ENCODE measurements at regions not wholly inside any gene's neighbourhood (a gene's known extent, or its start where the extent isn't known, plus 50 kb on each side); places are given as distances from the start of the nearest gene placed in this dataset.

DNA sequence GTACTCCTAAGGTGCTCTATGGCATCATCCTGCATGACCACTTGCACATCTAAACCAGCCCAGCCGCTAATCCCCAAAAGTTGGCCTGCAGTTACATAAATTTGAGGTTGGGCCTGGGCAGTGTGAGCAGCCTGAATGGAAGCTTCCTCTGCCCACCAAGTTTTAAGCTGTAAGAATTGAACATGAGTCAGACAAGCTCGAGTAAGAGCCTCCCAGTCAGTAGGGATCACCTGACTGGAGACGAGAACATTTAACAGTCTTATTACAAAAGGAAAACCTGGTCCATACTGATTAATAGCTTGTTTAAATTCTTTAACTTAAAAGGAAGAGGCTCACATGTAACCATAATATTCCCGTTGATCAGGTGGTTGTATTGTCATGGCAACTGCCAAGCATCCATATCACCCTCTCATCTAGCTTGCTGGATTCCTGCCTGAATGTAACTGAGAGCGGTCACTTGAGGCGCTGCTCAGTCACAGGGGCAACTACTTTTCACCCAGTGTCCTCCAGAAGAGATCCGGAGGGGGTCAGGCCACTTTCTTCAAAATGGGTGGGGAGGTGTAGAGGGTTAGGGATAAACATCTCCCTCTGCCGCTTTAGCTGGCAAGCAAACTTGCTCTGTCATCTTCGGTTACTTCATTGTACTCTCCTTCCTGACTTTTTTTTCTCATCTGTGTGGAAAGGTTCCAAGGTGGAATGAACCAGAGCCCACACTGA, 56.6 kb upstream of the WDR1 start:
- no peak for TF ChIP-seq RAD21 (IDR thresholded peaks at IDR 0.05; ENCODE audit: low read depth)
- TF ChIP-seq, protein P1, sequence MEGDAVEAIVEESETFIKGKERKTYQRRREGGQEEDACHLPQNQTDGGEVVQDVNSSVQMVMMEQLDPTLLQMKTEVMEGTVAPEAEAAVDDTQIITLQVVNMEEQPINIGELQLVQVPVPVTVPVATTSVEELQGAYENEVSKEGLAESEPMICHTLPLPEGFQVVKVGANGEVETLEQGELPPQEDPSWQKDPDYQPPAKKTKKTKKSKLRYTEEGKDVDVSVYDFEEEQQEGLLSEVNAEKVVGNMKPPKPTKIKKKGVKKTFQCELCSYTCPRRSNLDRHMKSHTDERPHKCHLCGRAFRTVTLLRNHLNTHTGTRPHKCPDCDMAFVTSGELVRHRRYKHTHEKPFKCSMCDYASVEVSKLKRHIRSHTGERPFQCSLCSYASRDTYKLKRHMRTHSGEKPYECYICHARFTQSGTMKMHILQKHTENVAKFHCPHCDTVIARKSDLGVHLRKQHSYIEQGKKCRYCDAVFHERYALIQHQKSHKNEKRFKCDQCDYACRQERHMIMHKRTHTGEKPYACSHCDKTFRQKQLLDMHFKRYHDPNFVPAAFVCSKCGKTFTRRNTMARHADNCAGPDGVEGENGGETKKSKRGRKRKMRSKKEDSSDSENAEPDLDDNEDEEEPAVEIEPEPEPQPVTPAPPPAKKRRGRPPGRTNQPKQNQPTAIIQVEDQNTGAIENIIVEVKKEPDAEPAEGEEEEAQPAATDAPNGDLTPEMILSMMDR (IDR thresholded peaks at IDR 0.05 in 2 of 3, conservative IDR thresholded peaks at IDR 0.05 in 1 of 3; ENCODE audit: borderline replicate concordance in 1 of 3, insufficient read depth in 1 of 3, low read depth in 2 of 3, low read length in 2 of 3): peak in 2 of 3 experiments; percentile 21 to 27; a peak in 2 of 6 replicates
- Histone ChIP-seq H3K79me2 (ENCODE audit: insufficient read depth, low read length) (no peaks in the 10 kb centered on the region), H3K4me2 (ENCODE audit: low read length) (no peak overlapping the region), H2AFZ (ENCODE audit: low read depth, low read length, poor library complexity, severe bottlenecking) (no peak overlapping the region), H3K4me3 (replicated peaks in 1 of 2; ENCODE audit: low read depth in 1 of 2, low read length in 2 of 2) (no peak overlapping the region), H3K4me1 (ENCODE audit: control insufficient read depth in 1 of 2, insufficient read depth in 2 of 2, low read length in 2 of 2) (no peaks in the 10 kb centered on the region), H3K27me3 (ENCODE audit: insufficient read depth, low read length) (no peaks in the 10 kb centered on the region; the same call in 1 of the 2 replicates), H4K20me1 (ENCODE audit: insufficient read depth) (no peaks in the 10 kb centered on the region), H3K9me3 (ENCODE audit: control insufficient read depth in 1 of 2, insufficient read depth in 1 of 2, low read depth in 1 of 2, low read length in 2 of 2) (no peaks in the 10 kb centered on the region), H3K27ac (ENCODE audit: low read depth, low read length) (no peak overlapping the region), H3K9me2 (ENCODE audit: insufficient read depth) (no peaks in the 10 kb centered on the region), H3K9ac (ENCODE audit: low read length) (no peak overlapping the region), H3K36me3 (ENCODE audit: control insufficient read depth in 1 of 2, insufficient read depth in 2 of 2, low read length in 2 of 2) (no peaks in the 10 kb centered on the region)
- ChIA-PET CTCF (interaction anchor here (1.0 to 1.3 kb wide), 2 partner anchors 15 to 365 kb away, joined by 3 to 5 read pairs; no protein-coding TSS in a partner anchor), POLR2A (no interaction called here), RAD21 (ENCODE audit: low non-redundant PET in 1 of 2, low total read pairs in 2 of 2, uncharacterized antibody in 2 of 2, unreplicated experiment in 2 of 2) (no interaction called here)
- ATAC-seq (peak; percentile 59), DNase-seq (ENCODE audit: low read depth, low spot score) (no peak)
- intact Hi-C loops (cut with micrococcal nuclease): no loop called here
- no TSS peak for BruUV-seq (replicated peaks)

DNA sequence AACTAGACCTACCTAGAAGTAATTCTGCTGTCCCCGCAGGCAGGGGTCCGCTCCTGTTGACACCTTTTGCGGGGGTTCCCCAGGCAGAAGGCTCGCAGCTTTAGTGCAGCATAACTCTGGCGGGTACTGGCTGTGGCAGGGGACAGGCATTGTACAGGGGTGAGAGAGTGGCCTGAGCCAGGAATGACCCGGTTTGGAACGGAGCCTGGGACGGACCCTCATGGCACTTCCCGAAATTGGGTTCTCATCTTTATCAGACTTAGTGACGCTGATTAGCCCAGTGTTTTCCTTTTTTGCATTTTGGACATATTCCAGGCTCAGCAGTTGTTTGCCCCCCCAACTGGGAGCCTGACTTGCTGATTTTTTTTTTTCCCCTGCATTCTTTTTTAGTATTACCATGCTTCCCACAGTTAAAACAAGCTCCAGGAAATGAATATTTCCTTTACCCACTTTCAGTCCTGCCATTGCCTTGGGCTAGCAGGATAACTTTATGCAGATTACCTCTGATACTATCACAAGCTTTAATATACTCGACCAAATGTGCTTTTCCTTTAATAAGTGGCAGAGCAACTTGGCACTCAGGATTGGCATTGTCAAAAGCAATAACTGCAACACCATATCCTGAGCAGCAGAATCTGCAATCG, 55.8 kb upstream of the WDR1 start:
- Histone ChIP-seq H3K9me2 (ENCODE audit: insufficient read depth) (no peaks in the 10 kb centered on the region), H3K9me3 (ENCODE audit: control insufficient read depth in 1 of 2, insufficient read depth in 1 of 2, low read depth in 1 of 2, low read length in 2 of 2) (no peaks in the 10 kb centered on the region), H3K4me2 (ENCODE audit: low read length) (no peak overlapping the region), H3K79me2 (ENCODE audit: insufficient read depth, low read length) (no peaks in the 10 kb centered on the region), H3K4me3 (replicated peaks in 1 of 2; ENCODE audit: low read depth in 1 of 2, low read length in 2 of 2) (no peak overlapping the region), H3K27ac (ENCODE audit: low read depth, low read length) (no peak overlapping the region), H2AFZ (ENCODE audit: low read depth, low read length, poor library complexity, severe bottlenecking) (no peak overlapping the region), H4K20me1 (ENCODE audit: insufficient read depth) (no peaks in the 10 kb centered on the region), H3K4me1 (ENCODE audit: control insufficient read depth in 1 of 2, insufficient read depth in 2 of 2, low read length in 2 of 2) (no peaks in the 10 kb centered on the region), H3K36me3 (ENCODE audit: control insufficient read depth in 1 of 2, insufficient read depth in 2 of 2, low read length in 2 of 2) (no peaks in the 10 kb centered on the region), H3K27me3 (ENCODE audit: insufficient read depth, low read length) (no peaks in the 10 kb centered on the region; the same call in 1 of the 2 replicates), H3K9ac (ENCODE audit: low read length) (no peak overlapping the region)
- intact Hi-C loops (cut with micrococcal nuclease): no loop called here
- ChIA-PET POLR2A (no interaction called here), RAD21 (ENCODE audit: low non-redundant PET in 1 of 2, low total read pairs in 2 of 2, uncharacterized antibody in 2 of 2, unreplicated experiment in 2 of 2) (no interaction called here), CTCF (interaction anchor here (0.6 to 1.3 kb wide), 2 partner anchors 14 to 55 kb away, joined by 3 to 5 read pairs; no protein-coding TSS in a partner anchor)
- DNase-seq (ENCODE audit: low read depth, low spot score) (no peak), ATAC-seq (no peak)
- BruUV-seq (replicated peaks): no TSS peak
- TF ChIP-seq, protein P2, sequence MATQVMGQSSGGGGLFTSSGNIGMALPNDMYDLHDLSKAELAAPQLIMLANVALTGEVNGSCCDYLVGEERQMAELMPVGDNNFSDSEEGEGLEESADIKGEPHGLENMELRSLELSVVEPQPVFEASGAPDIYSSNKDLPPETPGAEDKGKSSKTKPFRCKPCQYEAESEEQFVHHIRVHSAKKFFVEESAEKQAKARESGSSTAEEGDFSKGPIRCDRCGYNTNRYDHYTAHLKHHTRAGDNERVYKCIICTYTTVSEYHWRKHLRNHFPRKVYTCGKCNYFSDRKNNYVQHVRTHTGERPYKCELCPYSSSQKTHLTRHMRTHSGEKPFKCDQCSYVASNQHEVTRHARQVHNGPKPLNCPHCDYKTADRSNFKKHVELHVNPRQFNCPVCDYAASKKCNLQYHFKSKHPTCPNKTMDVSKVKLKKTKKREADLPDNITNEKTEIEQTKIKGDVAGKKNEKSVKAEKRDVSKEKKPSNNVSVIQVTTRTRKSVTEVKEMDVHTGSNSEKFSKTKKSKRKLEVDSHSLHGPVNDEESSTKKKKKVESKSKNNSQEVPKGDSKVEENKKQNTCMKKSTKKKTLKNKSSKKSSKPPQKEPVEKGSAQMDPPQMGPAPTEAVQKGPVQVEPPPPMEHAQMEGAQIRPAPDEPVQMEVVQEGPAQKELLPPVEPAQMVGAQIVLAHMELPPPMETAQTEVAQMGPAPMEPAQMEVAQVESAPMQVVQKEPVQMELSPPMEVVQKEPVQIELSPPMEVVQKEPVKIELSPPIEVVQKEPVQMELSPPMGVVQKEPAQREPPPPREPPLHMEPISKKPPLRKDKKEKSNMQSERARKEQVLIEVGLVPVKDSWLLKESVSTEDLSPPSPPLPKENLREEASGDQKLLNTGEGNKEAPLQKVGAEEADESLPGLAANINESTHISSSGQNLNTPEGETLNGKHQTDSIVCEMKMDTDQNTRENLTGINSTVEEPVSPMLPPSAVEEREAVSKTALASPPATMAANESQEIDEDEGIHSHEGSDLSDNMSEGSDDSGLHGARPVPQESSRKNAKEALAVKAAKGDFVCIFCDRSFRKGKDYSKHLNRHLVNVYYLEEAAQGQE (IDR thresholded peaks at IDR 0.05; ENCODE audit: low read depth): no peak
- no peak for TF ChIP-seq RAD21 (IDR thresholded peaks at IDR 0.05; ENCODE audit: low read depth)
- no peak for TF ChIP-seq ELF1 (IDR thresholded peaks at IDR 0.05; ENCODE audit: borderline replicate concordance, low read depth)
- no peak for TF ChIP-seq SP1 (IDR thresholded peaks at IDR 0.05; ENCODE audit: low read depth)
- TF ChIP-seq SRF (IDR thresholded peaks at IDR 0.05; ENCODE audit: low read depth): no peak
- TF ChIP-seq EGR1 (IDR thresholded peaks at IDR 0.05; ENCODE audit: low read depth): no peak
- TF ChIP-seq, protein P3, sequence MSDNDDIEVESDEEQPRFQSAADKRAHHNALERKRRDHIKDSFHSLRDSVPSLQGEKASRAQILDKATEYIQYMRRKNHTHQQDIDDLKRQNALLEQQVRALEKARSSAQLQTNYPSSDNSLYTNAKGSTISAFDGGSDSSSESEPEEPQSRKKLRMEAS (IDR thresholded peaks at IDR 0.05): no peak
- no peak for TF ChIP-seq SIN3A (IDR thresholded peaks at IDR 0.05; ENCODE audit: low read depth)
- no peak for TF ChIP-seq EZH2phosphoT487 (IDR thresholded peaks at IDR 0.05; ENCODE audit: borderline replicate concordance)
- TF ChIP-seq CEBPB (IDR thresholded peaks at IDR 0.05; ENCODE audit: low read depth): no peak

All from HCT116 (cell line).